Fibroblast of peridontal ligament (primary cell): ENCODE measurements at regions not wholly inside any gene's neighbourhood (a gene's known extent, or its start where the extent isn't known, plus 50 kb on each side); places are given as distances from the start of the nearest gene placed in this dataset.
A peak's percentile ranks its signal among the peaks of the same experiment; 100 is the strongest.
"Not testable (repeated sequence)": the region's sequence is repeated elsewhere in the genome, so short reads cannot be mapped to it uniquely, and the experiment has no call there.

Source experiments
- DNase-seq: peaks from one replicate; pipeline ENCODE4 v3.0.0-alpha.2; 2010; ENCODE audit errors: extremely low read depth

DNA sequence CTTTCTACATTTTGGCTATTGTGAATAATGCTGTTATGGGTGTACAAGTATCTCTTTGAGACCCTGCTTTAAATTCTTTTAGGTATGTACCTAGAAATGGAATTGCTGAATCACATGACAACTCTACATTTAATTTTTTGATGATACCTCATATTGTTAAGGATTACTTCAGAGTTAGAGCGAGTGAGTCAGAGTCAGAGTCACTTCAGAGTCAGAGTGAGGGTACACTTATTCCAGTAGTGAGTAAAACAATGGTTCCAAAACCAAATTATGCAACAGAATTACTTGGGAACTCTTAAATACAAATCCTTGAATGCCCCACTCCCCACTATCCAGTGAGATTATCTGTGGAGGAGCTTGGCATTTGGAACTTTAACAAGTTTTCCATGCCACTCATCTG lies 50.3 kb upstream of the SNRK start:
- no peak for DNase-seq

DNA sequence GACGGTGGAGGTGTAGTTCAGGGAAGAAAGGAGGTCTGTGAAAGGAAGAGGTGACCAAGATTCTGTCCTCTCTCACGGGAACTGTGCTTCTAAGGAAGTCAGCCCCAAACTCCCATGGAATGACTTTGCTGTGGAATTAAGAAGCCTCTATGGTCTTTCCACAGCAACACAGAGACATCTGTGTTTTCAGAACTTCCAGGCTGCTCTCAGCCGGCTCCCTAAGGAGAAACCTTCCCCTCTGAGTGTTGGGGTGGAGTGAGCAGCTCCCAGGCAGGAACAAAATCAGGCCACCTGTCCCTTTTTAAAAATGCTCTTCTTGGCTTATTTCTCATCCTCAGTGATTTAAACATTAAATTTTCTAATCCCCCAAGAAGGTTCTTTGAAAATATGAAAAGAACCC lies 53.3 kb upstream of the SNRK start:
- no peak for DNase-seq

DNA sequence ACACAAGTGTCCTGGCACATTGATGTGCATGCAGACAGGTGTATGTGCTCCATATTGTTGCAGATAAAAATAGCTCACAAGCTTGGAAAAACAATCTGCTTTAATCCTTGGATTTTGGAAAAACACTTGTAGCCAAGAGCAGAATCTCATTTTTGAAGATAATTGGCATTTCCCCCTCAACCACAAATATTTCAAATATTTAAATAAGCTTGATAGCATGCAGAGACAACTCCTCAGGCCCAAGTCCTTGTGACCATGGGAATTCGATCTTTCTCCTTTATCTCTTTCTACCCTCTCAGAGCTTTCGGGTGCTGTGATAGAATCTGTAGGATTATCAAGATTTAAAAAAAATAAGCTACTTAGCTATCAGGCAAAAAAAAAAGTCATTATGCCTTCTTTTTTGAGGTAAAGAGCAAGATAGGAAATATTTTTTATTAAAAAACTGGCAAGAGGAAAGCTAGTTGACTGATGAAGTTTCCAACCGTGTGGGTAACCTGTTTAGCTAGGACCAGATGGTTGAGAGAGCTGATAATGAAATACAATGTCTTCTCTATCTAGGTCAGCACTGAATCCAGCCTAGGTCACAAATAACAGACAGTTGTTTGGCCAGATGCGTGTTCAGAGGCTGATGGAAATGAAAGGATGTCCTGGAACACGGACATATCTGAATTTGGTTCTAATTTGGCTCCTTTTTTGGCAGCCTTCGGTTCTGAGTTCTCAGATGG lies 54.9 kb upstream of the SNRK start:
- peak; percentile 23 for DNase-seq

DNA sequence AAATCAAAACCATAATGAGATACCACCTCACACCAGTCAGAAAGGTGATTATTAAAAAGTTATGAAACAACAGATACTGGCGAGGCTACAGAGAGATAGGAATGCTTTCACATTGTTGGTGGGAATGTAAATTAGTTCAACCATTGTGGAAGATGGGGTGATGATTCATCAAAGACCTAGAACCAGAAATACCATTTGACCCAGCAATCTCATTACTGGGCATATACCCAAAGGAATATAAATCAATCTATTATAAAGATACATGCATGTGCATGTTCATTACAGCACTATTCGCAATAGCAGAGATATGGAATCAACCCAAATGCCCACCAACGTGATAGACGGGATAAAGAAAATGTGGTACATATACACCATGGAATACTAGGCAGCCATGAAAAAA lies 56.5 kb upstream of the SNRK start:
- not testable (repeated sequence) for DNase-seq

DNA sequence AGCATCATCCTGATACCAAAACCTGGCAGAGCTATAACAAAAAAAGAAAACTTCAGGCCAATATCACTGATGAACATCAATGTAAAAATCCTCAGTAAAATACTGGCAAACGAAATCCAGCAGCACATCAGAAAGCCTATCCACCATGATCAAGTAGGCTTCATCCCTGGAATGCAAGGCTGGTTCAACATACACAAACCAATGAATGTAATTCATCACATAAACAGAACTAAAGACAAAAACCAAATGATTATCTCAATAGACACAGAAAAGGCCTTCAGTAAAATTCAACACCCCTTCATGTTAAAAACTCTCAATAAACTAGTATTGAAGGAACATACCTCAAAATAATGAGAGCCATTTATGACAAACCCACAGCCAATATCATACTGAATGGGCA lies 58.7 kb upstream of the SNRK start:
- DNase-seq, result not testable (repeated sequence)

DNA sequence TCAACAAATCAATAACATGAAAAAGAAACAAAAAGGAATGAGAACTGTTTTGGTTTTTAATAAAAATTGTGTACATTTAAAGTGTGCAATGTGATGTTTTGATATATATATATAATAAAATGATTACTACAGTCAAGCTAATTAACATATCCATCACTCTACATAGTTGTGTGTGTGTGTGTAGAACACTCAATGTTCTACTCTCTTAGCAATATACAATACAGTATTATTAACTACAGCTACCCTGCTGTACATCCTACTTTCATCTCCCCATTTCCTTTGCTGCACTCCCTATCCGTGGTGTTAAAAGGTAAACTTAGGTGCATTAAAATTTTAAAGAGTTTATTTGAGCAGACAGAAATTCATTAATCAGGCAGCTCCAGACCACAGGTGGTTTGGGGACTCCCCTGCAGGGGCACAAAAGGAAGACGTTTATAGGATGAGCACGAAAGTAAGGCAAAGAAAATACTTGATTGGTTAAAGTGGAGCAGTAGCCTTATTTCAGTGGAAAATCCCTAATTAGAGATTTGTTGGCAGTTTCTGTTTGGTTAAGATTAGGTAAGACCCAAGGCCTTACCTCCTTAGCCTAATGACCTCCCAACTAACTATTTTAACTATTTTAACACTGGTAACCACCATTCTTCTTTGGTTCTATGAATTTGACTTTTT lies 61.8 kb upstream of the SNRK start:
- no peak for DNase-seq

DNA sequence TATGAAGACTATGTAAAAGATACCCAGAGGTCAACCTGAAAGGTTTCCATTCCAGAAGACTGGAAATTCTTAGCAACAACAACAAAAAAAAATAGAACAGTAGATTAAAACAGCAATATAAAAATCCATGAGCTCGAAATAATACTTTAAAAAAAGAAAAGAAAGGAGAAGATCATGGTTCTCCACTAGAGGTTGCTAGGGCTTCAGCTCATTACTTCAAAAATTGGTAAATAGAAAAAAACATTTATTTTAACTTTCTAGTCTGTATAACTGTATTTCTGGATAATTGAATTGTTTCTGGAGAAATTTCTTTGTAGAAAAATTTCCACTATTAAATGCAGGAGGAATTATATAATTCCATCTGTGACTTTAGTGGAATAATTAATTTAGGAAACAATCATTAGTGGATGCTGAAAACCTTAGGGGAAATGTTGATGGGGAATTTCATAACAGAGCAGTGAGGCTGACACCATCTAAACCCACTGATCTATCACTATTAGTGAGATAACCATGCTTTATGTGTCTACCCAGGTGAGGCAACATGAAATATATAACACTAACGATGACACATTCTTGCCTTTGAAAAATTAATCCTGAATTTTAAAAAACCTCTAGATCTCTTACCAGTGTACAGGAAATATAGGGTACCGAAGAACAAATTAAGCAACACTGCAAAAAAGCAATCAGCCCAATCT lies 62.5 kb upstream of the SNRK start:
- peak; percentile 53 for DNase-seq

DNA sequence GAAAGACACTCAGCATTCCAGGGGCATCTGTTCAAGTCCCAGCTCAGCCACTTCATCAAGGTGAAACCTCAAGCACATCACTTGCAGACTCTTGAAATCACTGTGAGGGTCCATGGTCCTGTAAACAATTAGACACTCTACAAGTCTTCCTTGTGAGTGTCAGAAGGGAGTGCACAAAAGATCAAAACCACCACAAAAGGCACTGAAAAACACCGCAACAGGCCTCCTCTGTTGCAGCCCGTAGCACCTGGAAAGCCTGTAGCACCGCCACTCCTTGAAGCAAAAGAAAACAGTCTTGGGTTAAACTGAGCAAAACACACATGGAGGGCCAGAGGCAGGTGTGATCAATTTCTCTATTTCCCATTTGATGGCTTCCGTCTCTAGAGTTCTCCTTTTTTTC lies 63.8 kb upstream of the SNRK start:
- no peak for DNase-seq

DNA sequence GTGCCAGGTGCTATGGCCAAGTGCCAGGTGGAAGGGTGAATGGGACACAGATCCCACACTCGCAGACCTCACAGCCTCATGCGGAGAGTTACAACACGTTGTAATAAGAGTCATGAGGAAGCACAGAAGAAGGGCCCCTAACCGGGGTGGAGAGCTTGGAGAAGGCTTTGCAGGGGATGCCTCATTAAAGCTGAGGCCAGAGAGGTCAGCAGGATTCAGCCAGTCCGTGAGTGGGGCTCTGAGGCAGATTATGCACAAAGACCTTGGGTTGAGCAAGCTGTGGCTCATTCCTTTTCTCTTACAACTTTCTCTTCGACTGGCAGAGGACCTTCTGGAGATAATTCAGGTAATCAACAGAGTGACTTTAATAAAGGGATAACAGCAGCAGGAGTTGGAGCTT lies 65.3 kb upstream of the SNRK start:
- DNase-seq, result no peak

DNA sequence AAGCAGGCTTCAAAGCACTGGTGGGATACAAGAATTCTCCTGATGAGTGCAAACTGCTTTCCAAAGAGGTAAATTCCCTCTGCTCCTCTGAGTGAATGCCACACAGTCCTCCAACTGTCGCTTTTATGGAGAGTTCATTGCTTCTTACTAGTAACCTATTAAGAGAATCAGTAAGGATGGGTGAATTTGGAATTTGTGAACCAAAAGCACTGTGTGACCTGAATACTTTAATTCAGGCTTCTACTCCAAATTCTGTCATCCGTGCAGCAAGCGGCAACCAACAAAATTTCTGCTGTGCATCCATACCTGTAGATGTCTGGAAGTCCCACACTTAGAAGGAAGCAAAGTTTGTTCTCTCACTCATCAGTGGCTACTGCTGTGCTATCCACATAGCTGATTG lies 66.7 kb upstream of the SNRK start:
- DNase-seq, result no peak

DNA sequence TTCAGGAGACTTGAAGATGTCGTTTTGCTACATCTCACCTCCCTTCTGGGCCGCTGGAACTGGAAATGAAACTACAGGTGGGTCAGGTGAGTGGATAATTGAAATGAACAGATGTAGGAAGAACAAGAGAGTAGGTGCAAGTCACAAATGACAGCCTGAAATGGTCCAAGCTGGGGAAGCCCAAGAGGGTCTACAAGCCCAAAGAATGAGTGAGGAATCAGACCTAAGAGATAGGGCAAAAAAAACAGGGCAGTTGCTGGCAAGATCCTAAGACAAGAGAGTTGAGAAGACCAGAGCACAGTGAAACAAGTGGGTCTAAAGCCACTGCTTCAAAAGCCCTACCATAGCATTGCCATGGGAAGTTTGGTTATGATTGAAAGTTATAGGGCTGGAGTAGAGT lies 67.4 kb upstream of the SNRK start:
- no peak for DNase-seq

DNA sequence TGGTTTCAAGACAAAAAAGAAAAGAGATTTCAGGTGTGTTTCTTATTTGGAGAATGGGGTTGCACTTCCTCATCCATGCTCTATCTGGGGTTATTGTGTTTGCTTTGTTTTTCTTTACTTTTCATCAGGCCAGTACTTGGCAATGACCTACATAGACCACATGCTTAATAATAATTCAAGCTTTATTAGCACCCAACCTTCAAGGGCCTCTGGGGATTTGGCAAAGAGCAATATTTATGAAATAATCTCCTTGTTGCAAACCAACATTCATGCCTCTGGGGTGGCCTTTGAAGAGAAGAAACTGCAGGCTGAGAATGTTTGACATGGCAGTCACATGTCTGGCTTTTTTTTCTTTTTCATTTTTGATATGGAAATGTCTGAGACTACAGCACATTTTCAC lies 68.2 kb upstream of the SNRK start:
- no peak for DNase-seq

DNA sequence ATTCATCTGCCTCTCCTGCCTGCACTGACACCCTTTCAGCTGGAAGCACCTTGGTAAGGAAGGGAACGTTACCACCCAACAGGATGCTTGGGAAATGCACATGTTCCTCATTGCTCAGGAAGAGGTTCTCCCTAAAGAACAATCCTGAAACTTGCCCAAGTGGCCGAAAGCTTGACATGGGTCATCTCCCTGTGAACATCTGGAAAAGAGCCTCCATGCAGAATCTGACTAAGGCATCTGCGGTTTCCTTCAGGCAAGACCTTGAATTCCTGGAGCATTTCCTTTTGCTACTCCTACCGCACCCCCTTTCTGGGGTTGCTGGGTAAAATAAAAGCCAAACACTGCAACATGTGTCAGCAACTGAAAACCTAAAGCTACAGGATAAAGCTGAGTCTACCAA lies 68.7 kb upstream of the SNRK start:
- peak; percentile 3 for DNase-seq

DNA sequence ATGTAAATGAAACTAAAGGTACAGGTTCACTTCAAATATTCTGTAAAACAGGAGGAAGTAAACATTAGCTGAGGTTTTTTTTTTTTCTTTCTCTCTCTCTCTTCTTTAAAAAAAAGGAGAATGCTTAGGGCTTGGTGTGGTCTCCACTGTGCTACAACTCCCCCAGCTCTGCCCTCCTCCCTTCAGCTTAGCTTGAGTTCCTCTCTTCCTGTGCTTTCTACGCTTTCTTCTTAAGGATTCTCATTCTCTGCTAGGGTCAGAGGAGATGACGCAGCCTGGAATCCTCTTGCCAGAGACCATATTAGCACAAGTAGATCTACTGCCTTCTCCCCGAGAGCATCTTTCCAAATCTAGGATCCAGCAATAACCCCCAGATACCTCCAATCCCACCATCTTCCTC lies 69.1 kb upstream of the SNRK start:
- no peak for DNase-seq

DNA sequence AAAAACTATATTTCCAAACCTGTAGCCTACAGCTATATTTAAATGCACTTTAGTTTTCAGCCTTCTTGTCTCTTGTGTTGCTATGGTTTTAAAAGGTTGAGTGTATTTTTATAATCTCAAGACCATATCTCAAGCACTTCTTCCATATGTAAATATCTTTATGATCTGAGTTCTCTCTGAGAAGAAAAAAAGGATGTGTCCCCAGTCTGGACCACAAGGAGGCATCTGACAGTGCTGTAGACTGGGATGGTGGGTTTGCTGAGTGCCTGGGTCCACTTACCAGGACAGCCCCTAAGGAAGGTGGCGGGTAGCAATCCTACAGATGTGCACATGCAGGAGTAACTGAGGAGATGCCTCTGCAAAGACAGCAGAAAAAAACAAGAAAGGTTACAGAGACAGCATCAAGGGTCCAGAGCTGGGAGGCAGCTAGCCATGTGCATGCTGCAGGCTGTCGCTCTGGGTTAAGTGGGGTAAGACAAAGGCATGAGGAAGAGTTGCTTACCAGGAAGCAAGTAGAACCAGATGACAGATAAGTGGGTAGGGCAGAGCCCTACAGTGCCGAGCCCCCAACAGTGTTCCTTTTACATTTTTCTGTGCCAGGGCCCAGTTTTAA lies 70.6 kb upstream of the SNRK start:
- no peak for DNase-seq

DNA sequence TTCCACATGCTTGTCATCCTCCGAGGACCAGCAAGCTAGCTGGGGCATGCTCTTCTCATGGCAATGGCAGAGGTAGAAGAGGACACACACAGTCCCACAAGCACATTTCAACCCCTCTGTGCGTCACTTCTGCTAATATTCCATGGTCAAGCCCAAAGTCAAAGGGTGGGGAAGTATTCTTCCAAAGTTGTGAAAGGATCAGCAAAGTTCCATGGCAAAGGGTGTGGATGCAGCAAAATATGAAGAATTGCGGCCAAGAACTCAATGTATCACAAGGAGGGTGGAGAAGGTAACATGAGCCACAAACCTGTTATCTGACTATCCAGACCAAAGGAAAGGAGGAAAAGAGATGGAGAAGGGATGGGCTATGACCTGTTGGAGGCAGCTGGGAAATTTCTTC lies 71.2 kb upstream of the SNRK start:
- DNase-seq, result no peak

DNA sequence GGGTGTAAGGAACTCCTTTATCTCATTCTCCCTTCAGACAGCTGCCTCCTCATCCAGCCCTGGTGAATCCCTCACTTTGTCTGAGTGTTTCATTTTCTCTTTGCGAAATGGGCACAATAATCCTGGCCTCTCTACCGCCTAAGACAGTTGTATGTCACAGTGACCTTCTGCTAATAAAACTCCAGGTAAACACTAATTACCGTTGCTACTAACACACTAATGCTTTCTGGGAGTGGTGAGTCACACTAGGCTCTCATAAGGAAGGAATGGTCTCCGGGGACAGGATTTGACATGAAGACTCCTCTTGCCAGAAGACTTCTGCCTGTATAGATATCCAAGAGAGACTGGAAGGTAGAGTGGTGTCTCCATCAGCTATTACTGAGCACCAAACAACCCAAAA lies 71.7 kb upstream of the SNRK start:
- no peak for DNase-seq

DNA sequence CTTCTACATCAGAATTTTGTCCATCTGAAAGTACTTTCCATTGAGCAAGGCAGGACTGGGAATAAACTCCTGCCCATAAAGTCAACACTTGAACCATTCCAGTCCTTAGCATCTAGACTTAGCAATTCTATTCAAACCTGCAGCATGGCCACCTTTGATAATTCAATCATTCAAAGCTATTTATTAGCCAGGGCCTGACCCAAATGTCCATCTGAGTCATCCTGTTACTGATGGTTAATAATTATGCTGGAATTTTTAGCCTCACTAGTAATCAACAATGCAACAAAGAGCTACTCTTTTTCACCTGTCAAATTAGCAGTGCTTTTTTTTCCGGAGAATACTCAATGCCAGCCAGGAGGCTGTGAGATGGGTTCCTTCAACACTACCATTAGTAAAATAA lies 72.7 kb upstream of the SNRK start:
- no peak for DNase-seq

DNA sequence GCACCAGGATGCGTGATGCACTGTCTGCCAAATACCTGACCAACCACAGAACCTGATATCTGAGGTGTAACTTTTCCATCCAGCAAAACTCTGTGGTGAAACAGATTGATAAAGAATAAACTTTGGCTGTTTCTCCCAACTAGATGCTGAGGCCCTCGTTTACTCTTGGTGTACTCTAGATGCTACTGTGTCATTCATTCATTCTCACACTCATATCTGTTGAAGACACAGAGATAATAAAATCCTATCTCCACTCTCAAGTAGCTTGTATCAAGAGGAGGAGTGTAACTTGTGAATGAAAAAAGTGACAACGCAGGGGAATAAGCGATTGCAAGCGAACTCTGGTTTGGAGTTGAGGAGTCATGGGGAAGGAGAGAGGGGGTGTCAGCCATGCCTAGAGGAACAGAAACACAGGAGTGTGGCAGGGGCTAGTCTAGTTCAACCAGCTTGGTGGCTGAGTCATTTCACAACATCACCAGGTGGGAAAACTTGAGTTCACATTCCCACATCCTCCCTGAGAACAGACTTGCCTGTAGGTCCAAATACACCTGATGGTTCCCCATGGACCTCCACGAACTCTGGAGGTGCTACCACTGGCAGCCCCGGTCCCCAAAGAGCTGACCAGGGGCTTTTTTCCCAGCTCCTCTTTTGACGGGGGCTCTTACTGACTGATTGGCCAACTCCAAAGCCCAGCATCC lies 73.3 kb upstream of the SNRK start:
- no peak for DNase-seq

DNA sequence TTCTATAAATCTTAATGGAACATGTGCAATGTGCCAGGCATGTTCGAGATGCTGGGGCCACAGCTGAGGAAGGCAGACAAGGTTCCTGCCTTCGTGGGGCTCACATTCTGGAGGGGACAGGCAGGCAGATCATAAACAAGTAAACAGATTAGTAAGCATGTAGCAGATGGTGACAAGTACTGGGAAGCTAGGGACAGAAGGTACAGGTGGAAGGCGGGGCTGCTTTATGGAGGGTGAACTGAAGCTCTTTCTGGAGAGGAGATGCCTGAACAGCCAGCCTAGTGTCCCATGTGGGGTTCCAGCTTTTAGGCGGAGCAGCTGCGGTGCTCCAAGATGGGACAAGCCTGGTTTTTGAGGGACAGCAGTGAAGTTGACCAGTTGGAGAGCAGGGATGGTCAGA lies 74.7 kb upstream of the SNRK start:
- DNase-seq, result no peak

DNA sequence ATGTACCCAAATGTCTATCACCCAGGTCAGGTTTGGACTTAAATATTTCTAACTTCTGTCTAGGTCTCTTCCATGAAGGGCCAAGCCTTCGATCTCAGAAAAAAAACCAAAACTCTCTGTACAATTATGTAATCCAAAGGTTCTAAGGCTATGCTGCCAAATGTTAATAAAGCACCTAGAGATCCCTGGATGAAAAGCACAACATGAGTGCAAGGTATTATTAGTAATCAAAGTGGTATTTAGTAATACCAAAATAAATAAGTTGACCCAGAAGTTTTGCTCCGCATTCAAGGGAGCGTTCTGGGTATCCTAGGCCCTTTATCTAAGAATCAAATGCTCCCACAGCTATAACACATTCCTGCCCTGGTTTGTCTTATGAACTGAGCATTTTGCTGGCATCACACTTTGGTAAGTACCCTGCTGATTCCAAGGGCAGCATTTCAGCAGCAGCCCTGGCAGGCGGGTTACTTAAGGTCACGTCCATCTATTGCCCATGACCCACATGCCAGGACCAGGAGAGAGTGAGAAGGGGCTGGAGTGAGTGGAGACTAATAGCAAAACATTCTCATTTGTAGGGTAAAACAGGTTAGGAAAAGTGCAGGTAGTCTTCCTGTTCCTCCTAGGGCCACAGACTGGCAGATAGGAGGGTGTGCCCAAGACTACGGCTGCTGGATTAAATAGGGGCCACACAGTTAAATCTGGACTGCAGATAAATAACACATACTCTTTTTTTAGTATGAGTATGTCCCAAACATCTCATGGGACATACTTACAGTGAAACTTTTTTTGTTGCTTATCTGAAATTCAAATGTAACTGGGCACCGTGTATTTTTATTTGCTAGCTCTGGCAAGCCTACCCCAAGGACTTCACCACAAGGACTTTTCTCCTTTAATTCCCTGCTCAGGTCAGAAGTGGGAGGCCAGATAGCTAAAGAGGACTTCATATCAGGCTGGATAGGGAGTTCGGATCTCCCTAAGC lies 76.0 kb upstream of the SNRK start:
- DNase-seq, result no peak
